HG03175 (cell line): ENCODE measurements at regions not wholly inside any gene's neighbourhood (a gene's known extent, or its start where the extent isn't known, plus 50 kb on each side); places are given as distances from the start of the nearest gene placed in this dataset.

Experiments used
- ATAC-seq: cut with Tn5 transposase; IDR thresholded peaks from one replicate; pipeline ENCODE4 v1.9.1; 2021; ENCODE audit warnings: mild to moderate bottlenecking, moderate library complexity; ENCODE audit not compliant: unreplicated experiment

DNA sequence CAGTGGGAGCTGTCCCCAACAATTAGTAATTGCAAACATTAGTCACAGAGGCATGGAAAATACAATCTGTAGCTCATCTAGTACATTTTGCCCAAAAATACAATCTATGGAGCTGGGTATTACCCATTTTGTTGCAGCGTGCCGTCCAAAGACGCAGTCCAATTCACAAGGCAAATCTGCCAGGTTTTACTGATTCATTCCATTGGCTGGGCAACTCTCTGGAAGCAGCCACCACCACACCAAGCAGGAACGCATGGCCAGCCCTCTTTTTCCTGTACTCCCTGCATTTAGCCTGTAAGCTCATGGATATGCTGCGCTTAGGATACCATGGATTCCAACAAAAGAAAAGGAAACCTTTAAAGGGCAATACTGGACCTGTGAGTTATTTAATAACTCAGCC, 60.5 kb upstream of the ARRDC4 start:
- ATAC-seq, result no peak

- no peak for ATAC-seq
Observed at GRCh38 chr15:97902140-97902780, 58.2 kb upstream of the ARRDC4 start.

DNA sequence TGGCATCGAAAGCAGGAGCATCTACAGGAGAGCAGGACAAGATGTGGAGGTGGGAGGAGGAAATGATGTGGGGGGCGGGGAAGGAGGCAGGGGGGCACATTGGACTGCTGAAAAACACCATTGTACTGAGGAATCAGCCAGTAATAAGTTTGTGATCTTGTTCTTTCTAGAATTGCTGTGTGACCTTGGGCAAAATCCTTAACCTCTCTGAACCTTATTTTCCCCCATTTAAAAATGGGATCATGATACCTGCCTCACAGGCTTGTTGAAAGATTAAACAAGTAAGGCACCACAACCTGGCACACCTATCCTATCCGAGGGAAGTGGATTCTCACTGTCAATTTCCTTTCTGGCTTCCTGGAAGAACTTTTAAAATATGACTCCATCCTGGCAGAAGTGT, 56.9 kb upstream of the ARRDC4 start:
- ATAC-seq, result no peak

DNA sequence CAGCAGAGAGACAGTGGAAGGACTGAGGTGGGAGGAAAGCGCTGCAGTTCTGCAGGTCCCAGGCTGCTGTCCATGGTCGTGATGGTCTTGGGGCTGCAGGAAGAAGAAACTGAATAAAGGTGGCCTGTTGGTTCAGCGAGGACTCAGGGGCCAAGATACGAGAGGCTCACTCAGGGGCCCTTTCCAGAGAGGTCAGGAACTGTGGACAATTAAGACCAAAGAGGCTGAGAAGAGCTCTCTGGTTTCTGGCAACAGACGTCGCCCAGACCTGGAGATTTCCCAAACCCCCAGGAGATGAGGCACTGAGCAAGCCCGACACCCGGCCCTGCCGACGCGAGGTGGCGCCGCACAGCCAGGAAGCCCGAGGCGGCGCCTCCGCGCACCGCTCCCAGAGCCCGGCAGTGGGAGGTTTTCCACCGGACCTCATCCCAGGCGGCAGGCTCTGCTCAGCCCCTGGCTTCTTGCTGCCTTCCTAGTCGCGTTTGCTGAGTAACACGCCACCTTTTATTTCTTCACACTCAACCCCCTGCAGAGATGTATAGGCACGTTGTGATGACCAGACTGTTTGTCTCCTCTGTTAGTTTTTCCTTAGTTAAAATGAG, 56.4 kb upstream of the ARRDC4 start:
- no peak for ATAC-seq

DNA sequence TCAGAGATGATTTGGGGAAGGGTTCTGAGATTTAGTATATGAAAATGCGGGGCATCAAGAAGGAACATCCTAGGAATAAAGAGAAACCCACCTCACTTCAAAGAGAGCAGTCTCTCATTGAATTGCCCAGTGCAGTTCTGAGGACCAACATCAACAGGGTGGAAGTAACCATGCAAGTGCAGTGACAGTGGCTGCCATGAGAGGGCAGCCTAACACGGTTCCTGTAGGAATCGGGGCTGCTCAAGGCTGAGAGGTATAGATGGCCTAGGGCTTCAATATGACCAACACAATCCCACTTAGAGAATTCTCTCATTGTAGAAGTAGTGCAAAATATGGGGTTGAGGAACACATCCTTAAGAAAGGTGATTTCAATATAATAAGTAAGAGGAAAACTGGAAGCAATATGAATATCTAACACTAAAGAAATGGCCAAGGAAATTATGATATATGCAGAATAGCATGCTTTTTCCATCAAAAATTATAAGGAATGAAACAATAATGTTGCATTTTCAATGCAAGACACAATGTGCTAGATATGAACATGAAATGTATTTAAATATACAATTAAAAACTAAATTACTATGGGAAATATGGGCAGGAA, 51.1 kb upstream of the ARRDC4 start:
- ATAC-seq, result peak; percentile 89
